HG03342 (cell line): ENCODE measurements at regions not wholly inside any gene's neighbourhood (a gene's known extent, or its start where the extent isn't known, plus 50 kb on each side); places are given as distances from the start of the nearest gene placed in this dataset.
"Not testable (repeated sequence)": the region's sequence is repeated elsewhere in the genome, so short reads cannot be mapped to it uniquely, and the experiment has no call there.

Experiments used
- ATAC-seq: cut with Tn5 transposase; IDR thresholded peaks from one replicate; pipeline ENCODE4 v1.9.1; 2021; ENCODE audit warnings: mild to moderate bottlenecking, moderate library complexity; ENCODE audit not compliant: unreplicated experiment

DNA sequence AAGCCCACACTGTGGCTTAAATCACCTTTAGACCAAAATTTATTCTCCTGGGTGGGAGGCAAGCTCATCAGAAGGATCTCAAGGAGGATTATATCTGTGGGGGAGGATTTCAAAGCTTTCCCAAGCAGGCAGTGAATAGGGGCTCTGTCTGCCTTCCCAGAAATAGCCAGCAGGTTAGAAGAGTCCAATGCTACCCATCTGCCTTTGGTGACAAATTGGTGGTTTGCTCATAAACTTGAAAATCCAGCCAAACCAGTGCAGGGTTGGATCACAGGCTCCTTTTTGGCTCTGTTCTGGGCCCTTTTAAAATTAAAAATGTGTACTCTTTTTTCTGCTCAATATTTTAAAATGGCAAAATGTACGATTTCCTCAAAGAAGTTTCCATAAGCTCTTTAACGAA is 118.9 kb upstream of the ZC3H11B start:
- ATAC-seq, result no peak

DNA sequence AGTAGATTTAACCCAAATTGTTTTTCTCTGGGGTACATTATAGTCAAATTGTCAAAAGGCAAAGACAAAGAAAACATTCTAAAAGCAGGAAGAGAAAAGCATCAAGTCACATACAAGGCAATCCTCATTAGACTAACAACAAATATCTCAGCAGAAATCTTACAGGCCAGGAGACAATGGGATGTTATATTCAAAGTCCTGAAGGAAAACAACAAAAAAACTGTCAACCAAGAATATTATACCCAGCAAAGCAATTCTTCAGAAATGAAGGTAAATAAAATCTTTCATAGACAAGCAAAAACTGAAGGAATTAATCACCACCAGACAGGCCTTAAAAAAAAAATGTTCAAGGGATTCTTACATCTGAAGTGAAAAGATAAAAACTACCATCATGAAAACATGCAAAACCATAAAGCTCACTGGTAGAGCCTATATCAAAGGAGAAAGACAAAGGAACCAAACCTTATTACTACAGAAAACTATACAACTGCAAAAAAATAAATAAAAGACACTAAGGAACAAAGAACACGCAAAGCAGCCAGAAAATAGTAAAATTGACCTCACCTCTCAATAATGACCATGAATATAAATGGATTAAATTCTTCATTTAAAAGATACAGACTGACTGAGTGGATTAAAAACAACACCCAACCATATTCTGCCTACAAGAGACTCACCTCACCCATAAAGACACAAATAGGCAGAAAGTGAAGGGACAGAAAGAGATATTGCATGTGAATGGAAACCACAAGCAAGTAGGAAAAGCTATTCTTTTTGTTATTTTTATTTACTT is 113.8 kb upstream of the ZC3H11B start:
- ATAC-seq, result no peak

DNA sequence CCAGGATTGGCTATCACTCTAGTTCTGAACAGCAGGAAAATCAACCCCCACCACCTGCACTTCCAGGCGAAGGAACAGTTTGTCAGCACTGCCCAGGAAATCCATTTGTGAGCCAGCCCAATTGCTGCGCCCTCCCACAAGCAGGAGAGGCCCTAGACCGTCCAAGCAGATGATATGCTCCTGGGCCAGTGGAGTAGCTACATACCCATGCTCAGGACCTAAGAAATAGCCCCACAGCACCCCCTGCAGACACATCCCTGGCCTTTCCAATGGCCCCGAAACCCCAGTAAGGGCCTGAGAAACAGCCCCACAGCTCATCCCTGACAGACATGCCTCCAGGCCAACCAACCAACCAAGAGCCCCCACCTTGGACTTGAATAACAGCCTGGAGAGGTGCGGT is 111.5 kb upstream of the ZC3H11B start:
- ATAC-seq, result no peak

DNA sequence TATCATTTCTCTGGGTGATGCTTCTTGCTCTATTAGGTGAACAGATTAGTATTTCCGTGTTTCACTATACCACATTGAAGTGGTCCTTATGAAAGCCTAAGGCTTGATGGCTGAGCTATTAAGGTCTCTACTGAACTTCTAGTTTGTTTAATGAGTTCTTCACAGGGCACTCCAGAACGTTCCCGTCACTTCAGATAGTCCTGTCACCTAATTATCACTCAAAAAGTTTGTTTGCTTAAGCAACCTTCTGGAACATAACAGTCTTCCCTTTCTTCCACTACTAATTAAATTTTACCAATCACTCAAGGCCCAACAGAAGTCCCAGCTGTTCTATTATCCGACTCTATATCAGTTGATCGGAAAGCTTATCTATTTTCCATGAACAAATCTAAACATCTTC is 104.6 kb upstream of the ZC3H11B start:
- ATAC-seq, result no peak

DNA sequence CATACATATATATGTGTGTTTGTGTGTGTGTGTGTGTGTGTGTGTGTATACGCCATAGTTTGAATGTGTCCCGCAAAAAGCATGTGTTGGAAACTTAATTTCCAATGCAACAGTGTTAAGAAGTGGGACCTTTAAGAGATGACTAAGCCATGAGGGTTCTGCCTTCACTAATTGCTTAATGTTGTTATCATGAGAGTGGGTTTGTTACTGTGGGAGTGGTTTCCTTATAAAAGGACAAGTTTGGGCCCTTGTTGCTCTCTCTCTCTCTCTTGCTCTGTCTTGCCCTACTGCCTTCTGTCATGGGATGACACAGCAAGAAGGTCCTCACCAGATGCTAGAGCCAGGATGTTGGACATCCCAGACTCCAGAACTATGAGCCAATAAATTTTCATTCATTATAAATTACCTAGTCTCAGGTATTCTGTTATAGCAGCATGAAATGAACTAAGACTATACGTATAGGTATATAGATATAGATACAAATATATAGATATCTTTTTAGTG is 103.8 kb upstream of the ZC3H11B start:
- ATAC-seq, result no peak

DNA sequence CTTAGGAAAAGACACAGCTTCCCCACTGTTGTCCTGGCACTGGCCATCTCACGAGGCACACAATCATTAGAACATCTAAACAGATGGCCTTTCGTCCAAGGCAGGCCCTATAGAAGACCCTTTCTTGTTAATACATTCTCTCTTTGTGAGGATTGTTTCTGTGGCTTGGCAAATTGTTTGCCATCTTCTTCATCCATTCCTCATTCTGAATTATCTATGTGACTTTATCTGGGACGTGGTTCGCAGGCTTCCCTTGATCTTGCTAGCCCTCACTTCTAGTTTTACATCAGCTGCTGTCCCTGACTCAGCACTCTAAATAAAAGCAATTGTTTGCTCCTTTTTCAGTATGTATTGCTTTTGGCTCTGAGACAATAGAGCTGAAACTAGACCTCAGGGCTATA is 101.1 kb upstream of the ZC3H11B start:
- ATAC-seq, result no peak

DNA sequence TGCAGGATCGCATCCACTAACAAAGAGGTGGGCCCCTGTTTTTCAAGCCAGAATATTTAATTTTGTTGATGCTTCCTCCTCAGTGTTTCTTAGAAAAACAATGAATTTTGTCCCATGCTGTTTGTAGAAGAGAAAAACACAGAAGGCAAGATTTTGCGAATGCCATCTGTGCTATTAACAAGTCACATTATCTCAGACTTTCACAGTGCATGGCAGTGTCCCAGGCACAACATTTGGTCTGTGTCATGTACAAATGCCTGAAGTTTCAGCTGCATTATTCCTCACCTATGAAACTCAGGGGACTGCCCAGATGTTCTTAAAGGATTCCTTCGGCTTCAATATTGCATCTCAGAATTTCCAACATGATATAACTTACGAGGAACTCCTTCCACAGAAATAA is 99.6 kb upstream of the ZC3H11B start:
- no peak for ATAC-seq

DNA sequence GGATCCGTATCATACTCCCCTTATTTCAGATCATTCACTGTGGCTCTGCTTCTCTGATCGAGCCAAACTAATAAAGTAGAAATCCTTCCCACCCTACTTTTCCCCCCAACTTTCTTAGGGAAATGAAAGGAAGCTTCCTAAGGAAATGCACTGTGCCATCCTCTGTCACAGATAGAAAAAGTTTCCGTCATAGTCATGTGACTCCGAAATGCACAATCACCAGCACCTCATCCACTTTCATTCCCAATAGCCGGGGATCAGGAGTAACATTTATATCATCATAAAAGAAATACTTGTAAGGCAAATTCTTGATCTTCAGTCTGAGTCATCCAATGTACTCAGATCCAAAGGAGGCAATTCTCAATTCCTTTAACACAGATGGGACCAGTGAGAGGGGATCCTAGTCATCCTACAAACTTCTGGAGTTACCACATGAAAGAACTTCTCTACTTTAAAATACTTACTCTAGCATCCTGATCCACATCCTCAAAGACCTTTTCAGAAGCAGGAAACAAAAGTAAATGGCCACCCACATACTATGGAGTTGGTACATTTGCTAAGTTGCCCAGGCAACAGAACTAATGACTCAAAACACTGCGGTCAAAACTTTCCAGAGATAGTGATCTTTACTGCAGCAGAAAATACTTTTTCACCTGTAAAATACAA is 97.8 kb upstream of the ZC3H11B start:
- no peak for ATAC-seq

DNA sequence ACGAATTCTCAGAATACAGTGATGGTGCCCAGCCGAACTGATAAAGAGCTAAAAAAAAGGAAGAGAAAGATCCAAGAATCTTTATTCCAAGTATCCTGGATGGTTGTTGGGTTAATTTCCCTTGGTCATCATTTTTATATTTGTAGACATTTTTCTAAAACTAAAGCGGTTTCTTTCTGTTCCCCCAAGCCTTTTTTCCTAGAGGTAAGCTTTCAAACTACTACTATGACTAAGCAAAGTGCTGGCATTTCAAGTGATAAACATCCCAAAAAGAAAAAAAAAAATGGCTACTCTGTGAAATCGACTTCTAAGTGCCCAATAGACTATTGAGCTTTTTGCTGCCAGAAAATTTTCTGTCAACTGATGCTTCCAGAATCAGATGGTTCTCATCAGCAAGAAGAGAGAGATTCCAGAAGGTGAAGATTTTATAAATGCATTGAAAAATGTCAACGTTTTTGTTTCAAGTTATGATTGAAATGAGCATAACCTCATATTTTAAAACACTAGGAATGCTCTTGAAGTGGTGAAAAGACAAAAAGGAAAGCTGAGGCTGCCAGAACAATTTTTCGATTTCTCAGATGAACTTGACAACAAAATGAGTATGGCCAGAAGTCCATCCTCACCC is 96.1 kb upstream of the ZC3H11B start:
- ATAC-seq, result no peak

DNA sequence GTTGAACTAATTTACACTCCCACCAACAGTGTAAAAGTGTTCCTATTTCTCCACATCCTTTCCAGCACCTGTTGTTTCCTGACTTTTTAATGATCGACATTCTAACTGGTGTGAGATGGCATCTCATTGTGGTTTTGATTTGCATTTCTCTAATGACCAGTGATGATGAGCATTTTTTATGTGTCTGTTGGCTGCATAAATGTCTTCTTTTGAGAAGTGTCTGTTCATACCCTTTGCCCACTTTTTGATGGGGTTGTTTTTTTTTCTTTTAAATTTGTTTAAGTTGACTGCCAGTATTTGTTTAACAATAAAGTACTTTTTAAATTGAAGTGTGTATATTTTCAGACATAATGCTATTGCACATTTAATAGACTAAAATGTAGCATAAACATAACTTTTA is 95.0 kb upstream of the ZC3H11B start:
- not testable (repeated sequence) for ATAC-seq

DNA sequence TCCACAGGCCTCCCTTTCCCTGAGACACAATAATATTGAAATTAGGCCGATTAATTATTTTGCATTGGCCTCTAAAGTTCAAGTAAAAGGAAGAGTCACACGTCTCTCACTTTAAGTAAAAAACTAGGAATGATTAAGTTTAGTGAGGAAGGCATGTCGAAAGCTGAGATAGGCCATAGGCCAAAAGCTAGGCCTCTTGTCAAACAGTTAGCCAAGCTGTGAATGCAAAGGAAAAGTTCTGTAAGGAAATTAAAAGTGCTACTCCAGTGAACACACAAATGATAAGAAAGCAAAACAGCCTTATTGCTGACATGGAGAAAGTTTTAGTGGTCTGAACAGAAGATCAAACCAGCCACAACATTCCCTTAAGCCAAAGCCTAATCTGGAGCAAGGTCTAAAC is 91.4 kb upstream of the ZC3H11B start:
- ATAC-seq, result not testable (repeated sequence)

DNA sequence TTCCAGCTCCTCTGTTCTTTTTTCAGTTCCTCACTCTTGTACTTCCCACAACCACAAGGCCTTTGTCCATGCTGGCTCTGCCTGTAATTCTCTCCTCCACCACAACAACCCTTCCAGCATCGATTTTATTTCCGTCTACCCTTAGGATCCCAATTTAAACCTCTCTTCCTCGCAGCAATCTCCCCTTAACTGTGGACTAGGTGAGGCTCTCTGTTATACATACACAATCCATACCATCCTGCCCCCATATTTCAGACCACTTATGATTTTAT is 90.4 kb upstream of the ZC3H11B start:
- ATAC-seq, result no peak

DNA sequence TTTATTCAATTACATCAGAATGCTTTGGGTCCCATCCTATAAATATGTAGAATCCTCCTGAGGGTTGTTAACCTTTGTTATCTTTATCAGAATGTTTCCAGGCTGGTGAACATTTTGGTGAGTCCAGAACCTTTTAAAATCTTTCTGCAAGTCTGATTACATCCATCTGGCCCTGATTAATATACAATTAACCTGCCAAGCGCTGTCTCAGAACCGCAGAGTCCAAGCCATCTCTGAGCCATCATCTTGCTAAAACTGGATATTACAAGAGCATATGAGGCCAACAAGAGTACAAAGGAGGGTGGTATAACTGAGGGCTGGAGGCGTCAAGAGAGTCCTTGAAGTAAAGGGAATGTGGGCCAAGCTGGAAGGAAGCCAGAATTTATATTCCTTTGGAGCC is 88.6 kb upstream of the ZC3H11B start:
- ATAC-seq, result no peak

DNA sequence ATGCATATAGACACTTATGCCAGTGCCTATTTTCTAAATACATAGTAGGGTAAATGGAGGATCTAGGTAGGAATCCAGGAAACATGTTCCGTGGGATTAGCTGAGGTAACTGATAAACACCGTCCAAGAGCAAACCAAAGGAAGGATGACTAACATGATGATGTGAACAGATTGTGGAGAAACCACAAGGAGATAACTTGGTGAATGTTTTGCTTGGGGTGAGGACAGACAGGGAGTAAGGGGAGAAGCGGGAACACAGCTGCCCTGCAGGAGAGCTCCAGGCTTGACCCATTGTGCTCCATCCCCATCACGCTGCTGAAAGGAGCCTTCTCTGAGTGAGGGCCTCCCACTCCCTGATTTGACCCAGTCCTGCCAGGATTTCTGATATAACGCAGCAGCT is 87.0 kb upstream of the ZC3H11B start:
- no peak for ATAC-seq

DNA sequence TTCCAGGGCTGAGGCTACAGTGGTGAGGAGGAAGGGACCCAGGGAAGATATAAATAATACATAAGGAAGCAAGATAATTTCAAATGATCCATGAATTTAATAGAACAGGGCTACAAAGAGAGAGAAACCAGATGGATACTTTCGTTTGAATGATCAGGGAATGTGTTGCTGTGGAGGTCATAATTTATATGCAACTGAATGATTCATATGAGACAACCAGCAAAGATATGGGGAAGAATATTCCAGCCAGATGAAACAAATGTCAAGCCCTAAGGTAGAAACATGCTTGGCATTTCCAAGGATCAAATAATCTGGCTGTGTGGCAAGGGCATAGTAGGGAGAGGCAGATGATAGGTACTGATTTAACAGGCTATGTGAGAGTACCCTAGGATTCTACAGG is 84.8 kb upstream of the ZC3H11B start:
- no peak for ATAC-seq

DNA sequence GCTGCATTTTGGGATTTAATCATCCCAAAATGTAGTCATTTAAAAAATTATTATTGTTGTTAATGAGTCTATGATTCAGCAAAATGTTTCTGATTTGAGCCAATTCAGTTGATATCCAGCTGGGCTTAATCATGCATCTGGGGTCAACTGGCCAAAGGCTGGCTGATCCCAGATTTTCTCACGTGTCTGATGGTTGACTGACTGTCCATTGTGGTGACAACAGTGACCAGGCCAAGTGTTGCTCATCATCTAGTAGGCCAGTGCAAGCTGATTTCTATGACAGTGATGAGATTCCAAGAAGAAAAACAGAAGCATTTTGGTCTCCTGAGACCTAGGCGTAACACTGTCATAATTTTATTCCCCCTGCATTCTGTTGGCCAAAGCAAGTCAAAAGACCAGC is 80.1 kb upstream of the ZC3H11B start:
- ATAC-seq, result no peak

DNA sequence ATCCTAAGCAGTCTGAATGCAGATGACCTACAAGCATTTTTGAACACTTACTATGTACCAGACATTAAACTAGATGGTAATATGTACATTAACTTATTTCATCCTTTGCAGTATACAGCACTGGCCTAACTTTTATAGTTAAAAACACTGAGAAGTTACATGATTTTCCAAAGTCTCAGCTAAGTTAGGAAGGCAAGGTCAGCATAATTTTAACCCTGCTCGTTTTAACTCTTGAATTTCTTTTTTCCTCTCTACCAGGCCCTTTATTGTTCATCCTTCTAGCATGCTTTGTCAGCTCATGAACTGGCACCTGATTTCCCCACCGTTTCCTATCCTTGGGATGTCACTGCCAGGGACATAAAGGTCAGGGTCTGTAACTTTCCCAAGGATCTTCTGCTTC is 76.9 kb upstream of the ZC3H11B start:
- ATAC-seq, result no peak

DNA sequence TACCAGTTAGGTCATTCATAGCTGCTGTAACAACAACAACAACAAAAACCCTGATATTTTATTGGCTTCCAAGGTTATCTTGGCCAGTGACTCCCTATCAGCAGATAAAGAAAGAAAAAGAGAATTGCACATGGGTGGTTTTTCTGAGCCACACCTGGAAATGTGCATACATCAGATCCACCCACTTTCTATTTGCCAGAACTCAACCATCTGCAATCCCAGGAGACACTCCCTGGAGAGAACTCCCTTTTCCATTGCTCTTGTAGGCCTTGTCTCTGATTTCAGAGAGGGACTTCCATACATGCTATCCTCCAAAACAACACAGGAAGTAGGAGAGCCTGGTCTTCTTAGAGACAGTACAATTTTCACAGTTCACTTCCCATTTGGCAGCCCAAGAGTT is 74.9 kb upstream of the ZC3H11B start:
- ATAC-seq, result no peak

DNA sequence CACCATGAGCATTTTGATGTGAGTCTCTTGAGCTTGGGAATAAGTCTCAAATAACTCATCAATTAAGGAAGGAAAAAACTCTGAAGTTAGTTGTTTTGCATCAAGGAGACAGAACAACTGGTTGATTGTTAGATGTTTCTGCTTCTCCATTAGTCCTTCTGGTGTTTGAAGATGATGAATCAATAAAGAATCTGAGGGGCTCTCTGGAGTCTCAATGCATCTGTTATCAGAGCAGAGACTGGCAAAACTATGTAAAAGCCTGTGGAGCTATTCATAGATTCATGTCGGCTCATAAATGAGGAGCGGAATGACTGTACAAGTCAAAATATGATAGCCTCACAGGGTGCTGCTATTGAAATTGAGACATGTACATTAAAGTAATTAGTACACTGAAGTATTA is 73.3 kb upstream of the ZC3H11B start:
- no peak for ATAC-seq

DNA sequence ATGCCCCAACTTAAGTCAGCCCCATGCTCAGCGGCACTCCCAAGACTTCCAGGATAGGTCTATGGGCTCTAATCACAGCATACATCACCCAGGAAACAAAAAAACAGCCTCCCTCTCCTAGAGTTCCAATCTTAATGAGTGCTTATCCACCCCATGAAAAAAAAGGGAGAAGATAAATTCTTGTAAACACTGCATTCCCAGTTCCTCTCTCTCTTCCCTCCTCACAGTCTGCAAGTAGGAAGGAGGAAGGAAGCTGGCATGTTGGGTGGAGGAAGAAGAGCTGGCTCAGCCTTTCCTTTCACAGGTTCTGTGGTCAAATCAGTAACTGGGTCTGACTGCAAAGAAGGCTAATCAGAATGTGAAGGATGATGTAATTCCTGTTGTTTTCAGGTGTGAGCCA is 69.9 kb upstream of the ZC3H11B start:
- no peak for ATAC-seq

DNA sequence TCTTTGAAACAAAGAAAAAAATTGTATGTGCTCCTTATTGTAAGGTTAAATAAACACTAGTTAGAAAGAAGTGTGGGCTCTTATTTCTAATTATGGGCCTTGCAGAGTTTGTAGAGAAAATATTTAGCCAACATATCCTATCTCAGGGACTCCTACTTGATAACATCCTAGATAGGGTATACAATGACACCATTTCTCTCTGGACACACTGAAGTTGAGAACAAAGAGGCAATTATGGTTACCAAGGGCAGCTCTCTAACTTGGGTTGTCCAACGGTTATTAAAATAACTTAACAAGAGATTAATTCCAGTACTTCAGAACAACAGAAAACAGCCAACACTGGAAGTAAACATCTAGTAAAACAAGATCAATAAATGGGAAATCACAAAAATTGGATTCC is 69.0 kb upstream of the ZC3H11B start:
- ATAC-seq, result no peak

DNA sequence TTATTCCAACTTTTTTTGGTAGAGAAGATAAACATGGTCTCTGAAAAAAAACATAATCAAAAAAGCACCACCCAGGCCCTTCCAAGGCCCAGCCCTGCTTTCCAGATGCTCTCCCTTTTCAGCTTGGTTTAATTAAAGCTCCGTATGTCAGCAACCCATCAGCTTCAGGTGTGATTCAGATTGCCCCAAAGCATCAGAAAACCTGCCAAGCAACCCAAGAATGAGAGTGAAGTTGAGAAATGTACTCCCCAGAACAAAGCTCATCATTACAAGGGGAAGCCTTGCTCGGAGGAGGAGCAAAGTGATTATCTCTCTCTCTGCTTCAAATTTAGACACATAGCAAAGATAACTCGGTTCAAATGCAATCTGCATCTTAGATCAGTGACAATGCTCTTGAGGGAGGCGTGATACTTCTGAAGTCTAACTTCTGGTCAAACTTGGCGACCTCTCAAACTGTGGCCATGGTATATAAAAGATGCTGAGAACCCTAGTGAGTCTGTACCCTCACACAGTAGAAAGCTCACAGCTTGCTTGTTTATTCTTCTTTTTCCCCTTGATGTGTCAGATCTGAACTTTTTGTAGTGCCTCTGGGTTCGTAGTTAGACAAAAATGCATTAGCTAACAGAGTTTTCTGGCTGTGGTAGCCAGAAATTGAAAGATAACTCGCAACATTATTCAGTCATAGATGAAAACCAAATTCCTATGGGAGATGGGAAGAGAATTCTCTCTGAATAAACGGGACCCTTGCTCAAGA is 63.3 kb upstream of the ZC3H11B start:
- ATAC-seq, result no peak
